Osteocyte (in vitro differentiated cells): ENCODE measurements at regions not wholly inside any gene's neighbourhood (a gene's known extent, or its start where the extent isn't known, plus 50 kb on each side); places are given as distances from the start of the nearest gene placed in this dataset. TPM values are rescaled to one million over a fixed set of nuclear protein-coding genes. Genes with fewer than 3 reads are reported as not detected.

Experiments
- DNase-seq: peaks from one replicate; pipeline ENCODE4 v3.0.0; 2021; ENCODE audit warnings: mixed read lengths; ENCODE audit not compliant: unreplicated experiment; ENCODE audit errors: extremely low spot score
- H3K27ac Mint-ChIP-seq: one replicate; pipeline ENCODE4 v1.8.0; 2021; ENCODE audit warnings: mild to moderate bottlenecking, mixed read lengths; ENCODE audit not compliant: unreplicated experiment
- H3K27me3 Mint-ChIP-seq: one replicate; pipeline ENCODE4 v1.8.0; 2021; ENCODE audit warnings: mixed read lengths; ENCODE audit not compliant: unreplicated experiment
- H3K36me3 Mint-ChIP-seq: one replicate; pipeline ENCODE4 v1.8.0; 2021; ENCODE audit warnings: mixed read lengths; ENCODE audit not compliant: unreplicated experiment
- H3K4me1 Mint-ChIP-seq: one replicate; pipeline ENCODE4 v1.8.0; 2021; ENCODE audit warnings: mixed read lengths; ENCODE audit not compliant: unreplicated experiment
- H3K4me3 Mint-ChIP-seq: one replicate; pipeline ENCODE4 v1.8.0; 2021; ENCODE audit warnings: mild to moderate bottlenecking, moderate library complexity, mixed read lengths; ENCODE audit not compliant: unreplicated experiment
- H3K9me3 Mint-ChIP-seq: one replicate; pipeline ENCODE4 v1.8.0; 2021; ENCODE audit warnings: mixed read lengths; ENCODE audit not compliant: unreplicated experiment
- CTCF ChIP-seq: fragments of 200-600 bp; sonication (generic); IDR thresholded peaks from 2 replicates; pipeline ENCODE4 v1.5.0; 2021; ENCODE audit warnings: antibody characterized with exemption, mild to moderate bottlenecking, moderate library complexity
- microRNA-seq: library from miRNA; unstranded; fragments of <30 nt; microRNA quantifications from one replicate; pipeline ENCODE4 v1.1.0, GENCODE V29; 2020; ENCODE audit not compliant: unreplicated experiment

- Mint-ChIP-seq H3K27ac (no peak overlapping the region), H3K9me3 (peaks cover 3% of the 10 kb centered on the region), H3K27me3 (no peaks in the 10 kb centered on the region), H3K4me1 (no peaks in the 10 kb centered on the region), H3K4me3 (no peak overlapping the region), H3K36me3 (no peaks in the 10 kb centered on the region)
- TF ChIP-seq CTCF = no peak
- DNase-seq = no peak
These were observed 59.7 kb upstream of the LUZP2 start for GRCh38 chr11:24437123-24437522.

Small RNA genes in the stretch of these regions (microRNA-seq; reads per million reads assigned to microRNA genes)
- gene MIR8054 = not detected
